ENCODE measurements at regions not wholly inside any gene's neighbourhood (a gene's known extent, or its start where the extent isn't known, plus 50 kb on each side); places are given as distances from the start of the nearest gene placed in this dataset.
A peak's percentile ranks its signal among the peaks of the same experiment; 100 is the strongest.

GRCh38 chr10:118210276-118210675 is 131.8 kb downstream of the FAM204A start:
- no peak for TF ChIP-seq CTCF (conservative IDR thresholded peaks at IDR 0.05; ENCODE audit: low read depth, low read length)

GRCh38 chr10:118209215-118209614 is 132.9 kb downstream of the FAM204A start:
- no peak for DNase-seq (ENCODE audit: low read depth)
- TF ChIP-seq CTCF (conservative IDR thresholded peaks at IDR 0.05; ENCODE audit: low read depth, low read length) = no peak
- H3K4me3 ChIP-seq (ENCODE audit: low read length) = no peak overlapping the region

More at GRCh38 chr10:118210276-118210675, 131.8 kb downstream of the FAM204A start:
- peak; percentile 2 for DNase-seq (ENCODE audit: low read depth)
- H3K4me3 ChIP-seq (ENCODE audit: low read length) = no peak overlapping the region

GRCh38 chr10:118207470-118208007 is 134.6 kb downstream of the FAM204A start:
- TF ChIP-seq CTCF (conservative IDR thresholded peaks at IDR 0.05; ENCODE audit: low read depth, low read length) = no peak
- no peak overlapping the region for H3K4me3 ChIP-seq (ENCODE audit: low read length)
- no peak for DNase-seq (ENCODE audit: low read depth)

- H3K4me3 ChIP-seq (ENCODE audit: low read length) = no peak overlapping the region
- TF ChIP-seq CTCF (conservative IDR thresholded peaks at IDR 0.05; ENCODE audit: low read depth, low read length) = no peak
- DNase-seq (ENCODE audit: low read depth) = no peak
Measured at GRCh38 chr10:118204292-118204943, 137.7 kb downstream of the FAM204A start.

- H3K4me3 ChIP-seq (ENCODE audit: low read length) = no peak overlapping the region
- DNase-seq (ENCODE audit: low read depth) = no peak
- TF ChIP-seq CTCF (conservative IDR thresholded peaks at IDR 0.05; ENCODE audit: low read depth, low read length) = no peak
Measured at GRCh38 chr10:118203461-118203860, 138.7 kb downstream of the FAM204A start.

- no peak for TF ChIP-seq CTCF (conservative IDR thresholded peaks at IDR 0.05; ENCODE audit: low read depth, low read length)
- DNase-seq (ENCODE audit: low read depth) = no peak
- no peak overlapping the region for H3K4me3 ChIP-seq (ENCODE audit: low read length)
Measured at GRCh38 chr10:118195729-118196128, 146.4 kb downstream of the FAM204A start.

- H3K4me3 ChIP-seq (ENCODE audit: low read length) = no peak overlapping the region
- DNase-seq (ENCODE audit: low read depth) = no peak
- no peak for TF ChIP-seq CTCF (conservative IDR thresholded peaks at IDR 0.05; ENCODE audit: low read depth, low read length)
Measured at GRCh38 chr10:118193642-118194041, 146.9 kb upstream of the RAB11FIP2 start.

Data from retinal pigment epithelial cell (primary cell).